ENCODE measurements at regions not wholly inside any gene's neighbourhood (a gene's known extent, or its start where the extent isn't known, plus 50 kb on each side); places are given as distances from the start of the nearest gene placed in this dataset.

- Histone ChIP-seq H3K4me1 (ENCODE audit: control insufficient read depth, insufficient read depth, low read length) (no peaks in the 10 kb centered on the region), H3K9me3 (ENCODE audit: control insufficient read depth, insufficient read depth, low read length) (no peaks in the 10 kb centered on the region), H3K27ac (ENCODE audit: low read length) (no peak overlapping the region), H3K36me3 (ENCODE audit: control insufficient read depth, insufficient read depth, low read length) (no peaks in the 10 kb centered on the region), H3K4me3 (ENCODE audit: low read length) (no peak overlapping the region), H3K27me3 (ENCODE audit: control insufficient read depth, insufficient read depth, low read length) (no peaks in the 10 kb centered on the region)
- no peak for DNase-seq (ENCODE audit: low read depth, low spot score)
- no CpG with 5 or more reads among the region's 3 CpGs for WGBS (ENCODE audit: insufficient coverage, insufficient read length)
Observed at GRCh38 chr15:101565377-101565776, 75.9 kb upstream of the PCSK6 start.

GRCh38 chr15:101563176-101563796 is 73.8 kb upstream of the PCSK6 start:
- H3K4me3 ChIP-seq (ENCODE audit: low read length), result no peak overlapping the region
- no peaks in the 10 kb centered on the region for H3K36me3 ChIP-seq (ENCODE audit: control insufficient read depth, insufficient read depth, low read length)
- no peak overlapping the region for H3K27ac ChIP-seq (ENCODE audit: low read length)
- no peaks in the 10 kb centered on the region for H3K27me3 ChIP-seq (ENCODE audit: control insufficient read depth, insufficient read depth, low read length)
- no CpG with 5 or more reads among the region's 4 CpGs for WGBS (ENCODE audit: insufficient coverage, insufficient read length)
- H3K4me1 ChIP-seq (ENCODE audit: control insufficient read depth, insufficient read depth, low read length), result no peaks in the 10 kb centered on the region
- H3K9me3 ChIP-seq (ENCODE audit: control insufficient read depth, insufficient read depth, low read length), result no peaks in the 10 kb centered on the region
- DNase-seq (ENCODE audit: low read depth, low spot score), result no peak

DNA sequence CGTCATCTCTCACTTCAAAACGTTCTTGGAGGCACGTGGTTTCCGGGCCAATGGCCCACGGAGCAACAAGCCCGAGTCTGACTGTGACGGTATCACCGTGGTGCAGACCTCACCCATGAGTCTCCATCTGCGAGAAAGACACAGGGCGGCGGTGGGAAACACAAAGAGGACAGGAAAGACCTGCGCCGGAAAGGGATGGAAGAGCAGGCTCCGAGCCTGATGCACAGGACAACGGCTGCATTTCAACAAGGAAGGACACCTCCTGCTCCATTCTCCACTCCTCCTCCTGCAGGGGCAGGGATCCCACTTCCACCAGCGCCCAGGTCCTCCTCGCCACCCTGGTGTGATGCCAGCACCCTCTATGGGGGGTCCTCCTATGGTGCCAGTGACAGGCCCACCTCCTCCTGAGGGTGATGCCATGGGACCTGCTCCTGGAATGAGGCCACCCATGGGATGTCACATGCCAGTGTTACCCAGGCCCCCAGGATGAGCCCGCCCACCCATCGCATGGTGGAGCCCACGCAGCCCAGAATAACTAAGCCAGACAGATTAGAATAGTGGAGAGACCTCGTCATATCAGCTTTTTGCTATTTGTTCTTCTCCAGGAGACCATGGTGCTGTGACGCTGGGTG is 73.0 kb upstream of the PCSK6 start:
- Histone ChIP-seq H3K4me3 (ENCODE audit: low read length) (no peak overlapping the region), H3K27ac (ENCODE audit: low read length) (no peak overlapping the region), H3K9me3 (ENCODE audit: control insufficient read depth, insufficient read depth, low read length) (no peaks in the 10 kb centered on the region), H3K36me3 (ENCODE audit: control insufficient read depth, insufficient read depth, low read length) (no peaks in the 10 kb centered on the region), H3K27me3 (ENCODE audit: control insufficient read depth, insufficient read depth, low read length) (no peaks in the 10 kb centered on the region), H3K4me1 (ENCODE audit: control insufficient read depth, insufficient read depth, low read length) (no peaks in the 10 kb centered on the region)
- WGBS (ENCODE audit: insufficient coverage, insufficient read length), result no CpG with 5 or more reads among the region's 22 CpGs
- DNase-seq (ENCODE audit: low read depth, low spot score), result no peak

DNA sequence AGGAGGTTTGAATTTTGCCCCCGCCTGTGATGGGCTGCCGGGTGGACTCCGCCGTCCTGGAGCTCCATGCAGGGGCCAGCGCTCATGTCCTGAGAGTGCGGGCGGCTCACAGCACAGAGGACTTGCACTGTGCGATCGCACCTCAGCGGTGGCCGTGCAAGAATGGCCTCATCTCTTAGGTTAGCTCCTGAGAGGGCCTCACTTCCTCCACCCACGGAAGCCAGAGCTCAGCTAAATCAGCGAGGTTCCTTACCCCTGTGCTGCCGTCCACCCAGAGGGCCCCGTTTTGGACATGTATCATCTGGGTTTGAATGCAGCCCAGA is 72.0 kb upstream of the PCSK6 start:
- no CpG with 5 or more reads among the region's 15 CpGs for WGBS (ENCODE audit: insufficient coverage, insufficient read length)
- H3K4me3 ChIP-seq (ENCODE audit: low read length), result no peak overlapping the region
- no peaks in the 10 kb centered on the region for H3K4me1 ChIP-seq (ENCODE audit: control insufficient read depth, insufficient read depth, low read length)
- no peak for DNase-seq (ENCODE audit: low read depth, low spot score)
- no peaks in the 10 kb centered on the region for H3K36me3 ChIP-seq (ENCODE audit: control insufficient read depth, insufficient read depth, low read length)
- H3K9me3 ChIP-seq (ENCODE audit: control insufficient read depth, insufficient read depth, low read length), result no peaks in the 10 kb centered on the region
- no peaks in the 10 kb centered on the region for H3K27me3 ChIP-seq (ENCODE audit: control insufficient read depth, insufficient read depth, low read length)
- no peak overlapping the region for H3K27ac ChIP-seq (ENCODE audit: low read length)

DNA sequence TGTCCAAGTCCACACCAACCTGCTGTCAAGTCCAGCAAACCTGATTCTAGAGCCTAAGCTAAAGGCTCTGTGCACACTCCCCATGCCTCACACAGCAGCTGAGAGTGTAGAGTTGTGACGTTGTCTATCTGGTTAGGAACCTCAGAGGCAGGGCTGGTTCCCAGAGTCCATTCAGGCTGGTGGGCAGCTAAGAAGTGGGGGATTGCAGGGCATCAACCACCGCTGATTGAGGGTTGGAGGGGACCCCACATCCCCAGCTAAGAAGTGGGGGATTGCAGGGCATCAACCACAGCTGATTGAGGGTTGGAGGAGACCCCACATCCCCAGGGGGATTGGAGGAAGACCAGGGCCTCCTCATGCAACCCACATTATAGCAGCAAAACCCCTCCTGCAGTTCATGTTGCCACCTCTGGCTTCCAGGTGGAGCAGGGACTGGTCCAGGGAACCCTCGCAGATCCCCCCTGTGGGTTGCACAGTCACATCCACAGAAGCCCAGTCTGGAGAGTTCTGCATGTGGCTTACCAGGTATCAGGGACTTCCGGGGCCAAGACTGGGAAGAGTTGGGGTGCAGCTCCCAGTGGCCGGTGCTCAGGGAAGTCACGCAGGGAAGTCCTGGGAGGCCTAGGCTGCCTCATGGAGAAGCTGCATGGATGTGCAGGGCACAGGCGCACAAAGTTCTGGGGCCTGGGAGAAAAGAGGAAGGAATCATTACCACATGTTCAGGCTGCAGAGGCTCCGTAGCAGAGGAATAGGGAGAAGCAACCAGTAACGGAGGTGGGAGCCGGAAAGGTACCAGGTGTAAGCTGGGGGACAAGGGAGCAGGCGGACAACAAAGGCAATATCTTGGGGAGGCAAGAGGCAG is 71.4 kb upstream of the PCSK6 start:
- no peaks in the 10 kb centered on the region for H3K27me3 ChIP-seq (ENCODE audit: control insufficient read depth, insufficient read depth, low read length)

DNA sequence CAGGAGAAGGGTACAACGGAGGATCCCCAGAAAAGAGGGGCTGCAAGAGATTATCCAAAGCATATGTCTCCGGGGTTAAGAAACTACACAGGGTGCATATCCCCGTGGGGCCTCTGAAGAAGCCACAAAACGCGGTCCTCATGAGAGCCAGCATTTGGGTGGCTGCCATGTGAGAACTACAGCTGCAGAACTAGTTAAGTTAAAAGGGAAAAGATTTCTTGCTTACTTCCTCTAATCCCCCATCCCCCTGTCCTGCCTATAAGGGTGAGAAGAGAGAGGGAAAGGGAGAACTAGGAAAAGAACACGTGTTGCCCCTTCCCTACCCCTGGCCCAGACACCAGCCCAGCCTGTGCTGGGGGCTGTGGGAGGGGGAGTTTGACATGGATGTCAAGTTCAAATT is 70.4 kb upstream of the PCSK6 start:
- H3K4me3 ChIP-seq (ENCODE audit: low read length), result no peak overlapping the region
- H3K36me3 ChIP-seq (ENCODE audit: control insufficient read depth, insufficient read depth, low read length), result no peaks in the 10 kb centered on the region
- no peaks in the 10 kb centered on the region for H3K4me1 ChIP-seq (ENCODE audit: control insufficient read depth, insufficient read depth, low read length)
- no peak overlapping the region for H3K27ac ChIP-seq (ENCODE audit: low read length)
- no peaks in the 10 kb centered on the region for H3K27me3 ChIP-seq (ENCODE audit: control insufficient read depth, insufficient read depth, low read length)
- no peak for DNase-seq (ENCODE audit: low read depth, low spot score)
- no peaks in the 10 kb centered on the region for H3K9me3 ChIP-seq (ENCODE audit: control insufficient read depth, insufficient read depth, low read length)
- no CpG with 5 or more reads among the region's 6 CpGs for WGBS (ENCODE audit: insufficient coverage, insufficient read length)

More for the DNA sequence above, 71.4 kb upstream of the PCSK6 start:
- Histone ChIP-seq H3K27ac (ENCODE audit: low read length) (no peak overlapping the region), H3K36me3 (ENCODE audit: control insufficient read depth, insufficient read depth, low read length) (no peaks in the 10 kb centered on the region), H3K4me1 (ENCODE audit: control insufficient read depth, insufficient read depth, low read length) (no peaks in the 10 kb centered on the region), H3K9me3 (ENCODE audit: control insufficient read depth, insufficient read depth, low read length) (no peaks in the 10 kb centered on the region), H3K4me3 (ENCODE audit: low read length) (no peak overlapping the region)
- WGBS (ENCODE audit: insufficient coverage, insufficient read length), result no CpG with 5 or more reads among the region's 11 CpGs
- no peak for DNase-seq (ENCODE audit: low read depth, low spot score)

DNA sequence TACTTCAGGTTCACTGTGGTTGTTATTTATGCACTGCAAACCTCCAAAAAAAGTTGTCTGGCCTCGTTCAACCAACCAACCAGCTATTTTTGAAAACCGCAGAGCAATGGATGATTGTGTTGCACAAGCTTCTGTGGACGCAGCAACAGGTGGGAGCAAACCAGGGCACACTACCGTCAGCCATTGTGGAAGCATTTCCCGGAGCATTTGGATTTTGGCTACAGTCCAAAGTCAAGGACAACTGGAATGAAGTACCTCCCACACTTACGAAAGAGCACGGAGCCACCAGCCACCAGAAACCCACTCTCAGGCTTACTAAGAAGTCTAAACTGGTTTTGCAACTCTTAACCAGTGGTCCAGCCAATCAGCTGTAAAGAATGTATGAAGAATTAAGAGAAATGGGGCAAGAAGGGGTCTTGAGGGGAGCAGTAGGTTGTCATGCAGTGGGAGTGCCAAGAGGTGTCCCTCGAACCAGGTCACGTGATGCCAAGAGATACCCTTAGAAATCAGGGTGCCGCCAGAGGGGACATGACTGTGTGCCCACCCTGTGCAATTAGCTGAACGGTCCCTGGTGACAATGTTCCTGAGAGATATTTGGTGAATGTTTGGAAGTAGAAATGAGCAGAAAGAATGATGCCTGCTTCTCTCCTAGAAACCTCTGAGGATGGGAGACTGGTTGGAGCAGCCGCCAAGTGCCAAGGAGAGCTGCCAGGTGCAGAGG is 68.9 kb upstream of the PCSK6 start:
- no peak for DNase-seq (ENCODE audit: low read depth, low spot score)
- Histone ChIP-seq H3K4me1 (ENCODE audit: control insufficient read depth, insufficient read depth, low read length) (no peaks in the 10 kb centered on the region), H3K4me3 (ENCODE audit: low read length) (no peak overlapping the region), H3K27ac (ENCODE audit: low read length) (no peak overlapping the region), H3K27me3 (ENCODE audit: control insufficient read depth, insufficient read depth, low read length) (no peaks in the 10 kb centered on the region), H3K36me3 (ENCODE audit: control insufficient read depth, insufficient read depth, low read length) (no peaks in the 10 kb centered on the region), H3K9me3 (ENCODE audit: control insufficient read depth, insufficient read depth, low read length) (no peaks in the 10 kb centered on the region)
- no CpG with 5 or more reads among the region's 12 CpGs for WGBS (ENCODE audit: insufficient coverage, insufficient read length)

DNA sequence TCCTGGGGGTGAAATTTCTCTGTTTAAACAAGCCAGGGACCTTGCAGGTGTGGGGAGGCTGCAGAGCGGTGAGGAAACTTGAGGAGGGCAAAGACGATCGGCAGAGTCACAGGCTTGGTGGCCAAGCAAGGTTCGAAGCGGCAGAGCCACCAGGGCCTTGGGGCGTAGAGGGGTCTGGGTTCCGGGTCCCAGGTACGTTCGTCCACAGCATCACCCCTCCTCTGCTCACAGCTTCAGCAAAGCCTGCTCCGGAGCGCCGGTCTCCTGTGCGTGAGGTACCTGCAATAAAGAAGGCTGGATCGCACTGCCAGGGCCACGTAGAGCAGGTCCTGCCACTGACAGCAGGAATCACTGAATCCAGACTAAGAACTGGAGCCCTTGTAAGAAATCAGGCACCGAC is 66.8 kb upstream of the PCSK6 start:
- H3K27me3 ChIP-seq (ENCODE audit: control insufficient read depth, insufficient read depth, low read length), result no peaks in the 10 kb centered on the region
- H3K4me3 ChIP-seq (ENCODE audit: low read length), result no peak overlapping the region
- no peak overlapping the region for H3K27ac ChIP-seq (ENCODE audit: low read length)
- no peak for DNase-seq (ENCODE audit: low read depth, low spot score)
- H3K9me3 ChIP-seq (ENCODE audit: control insufficient read depth, insufficient read depth, low read length), result no peaks in the 10 kb centered on the region
- no CpG with 5 or more reads among the region's 16 CpGs for WGBS (ENCODE audit: insufficient coverage, insufficient read length)
- H3K36me3 ChIP-seq (ENCODE audit: control insufficient read depth, insufficient read depth, low read length), result no peaks in the 10 kb centered on the region
- H3K4me1 ChIP-seq (ENCODE audit: control insufficient read depth, insufficient read depth, low read length), result no peaks in the 10 kb centered on the region

DNA sequence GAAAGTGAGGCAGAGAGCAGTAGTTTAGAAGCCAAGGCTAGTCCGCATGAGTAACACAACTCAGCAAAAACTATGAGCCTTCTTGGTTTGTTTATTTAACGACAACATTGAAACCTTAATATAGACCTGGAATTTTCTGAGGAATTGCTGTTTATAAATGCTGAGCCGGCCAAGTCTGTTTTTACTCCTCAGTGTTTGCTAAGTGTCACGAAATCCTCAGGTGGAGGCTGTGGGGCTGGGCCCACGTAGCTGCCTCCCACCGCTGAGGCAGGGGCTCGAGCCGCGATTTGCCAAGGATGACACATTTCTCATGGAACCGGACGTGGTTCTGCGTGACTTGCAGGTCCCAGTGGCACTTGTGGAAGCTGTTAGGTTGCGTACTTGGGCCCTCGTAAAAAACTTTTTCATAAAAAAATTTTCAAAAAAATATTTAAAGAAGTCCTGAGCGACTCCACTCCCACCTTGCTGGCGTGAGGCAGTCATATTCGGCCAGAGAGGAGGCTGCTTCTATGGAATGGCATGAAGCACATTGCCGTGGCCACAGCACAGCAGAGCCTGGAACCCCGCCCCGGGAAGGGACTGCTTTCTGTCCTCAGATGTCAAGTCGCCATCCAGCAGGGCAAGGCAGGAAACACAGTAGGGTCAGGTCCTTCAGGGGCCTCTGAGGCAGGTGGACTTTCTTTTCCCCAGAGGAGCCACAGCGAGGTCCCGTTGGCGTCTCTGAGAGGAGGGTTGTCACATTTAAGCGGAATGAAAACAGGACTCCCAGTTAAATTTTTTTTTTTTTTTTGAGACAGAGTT is 64.8 kb upstream of the PCSK6 start:
- Histone ChIP-seq H3K4me3 (ENCODE audit: low read length) (no peak overlapping the region), H3K27me3 (ENCODE audit: control insufficient read depth, insufficient read depth, low read length) (no peaks in the 10 kb centered on the region), H3K27ac (ENCODE audit: low read length) (no peak overlapping the region), H3K4me1 (ENCODE audit: control insufficient read depth, insufficient read depth, low read length) (no peaks in the 10 kb centered on the region), H3K9me3 (ENCODE audit: control insufficient read depth, insufficient read depth, low read length) (no peaks in the 10 kb centered on the region), H3K36me3 (ENCODE audit: control insufficient read depth, insufficient read depth, low read length) (no peaks in the 10 kb centered on the region)
- WGBS (ENCODE audit: insufficient coverage, insufficient read length), result no CpG with 5 or more reads among the region's 25 CpGs
- DNase-seq (ENCODE audit: low read depth, low spot score), result no peak
